BE2C (cell line): ENCODE measurements at regions not wholly inside any gene's neighbourhood (a gene's known extent, or its start where the extent isn't known, plus 50 kb on each side); places are given as distances from the start of the nearest gene placed in this dataset.
"Not testable (repeated sequence)": the region's sequence is repeated elsewhere in the genome, so short reads cannot be mapped to it uniquely, and the experiment has no call there.

Experiments used
- DNase-seq: peaks from one replicate; pipeline ENCODE4 v3.0.0-alpha.2; 2020
- H3K27me3 ChIP-seq: fragments of 250-450 bp; sonication (Bioruptor Pico); 2 replicates; pipeline ENCODE4 v1.5.1; 2020; ENCODE audit warnings: mild to moderate bottlenecking
- H3K36me3 ChIP-seq: fragments of 250-450 bp; sonication (Bioruptor Pico); 2 replicates; pipeline ENCODE4 v1.5.1; 2020; ENCODE audit warnings: mild to moderate bottlenecking
- H3K4me1 ChIP-seq: fragments of 250-450 bp; sonication (Bioruptor Pico); 2 replicates; pipeline ENCODE4 v1.5.1; 2020
- H3K4me3 ChIP-seq: 2 replicates; pipeline ENCODE4 v1.5.1; 2011; ENCODE audit warnings: low read depth, low read length
- H3K9me3 ChIP-seq: fragments of 250-450 bp; sonication (Bioruptor Pico); 2 replicates; pipeline ENCODE4 v1.5.1; 2020
- CTCF ChIP-seq: IDR thresholded peaks from 2 replicates; pipeline ENCODE4 v1.5.1; 2012; ENCODE audit warnings: mild to moderate bottlenecking, low read depth, low read length

GRCh38 chr13:111626371-111627305 lies 306.2 kb downstream of the TEX29 start:
- no peak for TF ChIP-seq CTCF
- Histone ChIP-seq H3K4me1 (no peaks in the 10 kb centered on the region), H3K4me3 (no peak overlapping the region), H3K9me3 (no peaks in the 10 kb centered on the region), H3K36me3 (no peaks in the 10 kb centered on the region), H3K27me3 (peaks cover 7% of the 10 kb centered on the region)
- no peak for DNase-seq

- no peak for DNase-seq
- H3K27me3 ChIP-seq = peaks cover 7% of the 10 kb centered on the region
- no peaks in the 10 kb centered on the region for H3K9me3 ChIP-seq
- TF ChIP-seq CTCF = no peak
- no peak overlapping the region for H3K4me3 ChIP-seq
- no peaks in the 10 kb centered on the region for H3K36me3 ChIP-seq
- no peaks in the 10 kb centered on the region for H3K4me1 ChIP-seq
Measured at GRCh38 chr13:111627596-111627995, 307.2 kb downstream of the TEX29 start.

- Histone ChIP-seq H3K36me3 (no peaks in the 10 kb centered on the region), H3K9me3 (no peaks in the 10 kb centered on the region), H3K4me3 (no peak overlapping the region), H3K4me1 (no peaks in the 10 kb centered on the region), H3K27me3 (peaks cover 7% of the 10 kb centered on the region)
- TF ChIP-seq CTCF = no peak
- no peak for DNase-seq
Measured at GRCh38 chr13:111629016-111629415, 308.6 kb downstream of the TEX29 start.

- Histone ChIP-seq H3K36me3 (no peaks in the 10 kb centered on the region), H3K27me3 (peaks cover 7% of the 10 kb centered on the region)
Measured at GRCh38 chr13:111629457-111629856, 309.0 kb downstream of the TEX29 start.

GRCh38 chr13:111629926-111630325 lies 309.5 kb downstream of the TEX29 start:
- H3K4me1 ChIP-seq = no peaks in the 10 kb centered on the region
- no peaks in the 10 kb centered on the region for H3K9me3 ChIP-seq
- no peak for DNase-seq
- peaks cover 7% of the 10 kb centered on the region for H3K27me3 ChIP-seq
- H3K36me3 ChIP-seq = no peaks in the 10 kb centered on the region
- TF ChIP-seq CTCF = no peak
- H3K4me3 ChIP-seq = no peak overlapping the region

More at GRCh38 chr13:111629457-111629856, 309.0 kb downstream of the TEX29 start:
- Histone ChIP-seq H3K4me1 (no peaks in the 10 kb centered on the region), H3K4me3 (no peak overlapping the region), H3K9me3 (no peaks in the 10 kb centered on the region)
- no peak for TF ChIP-seq CTCF
- DNase-seq = no peak

- no peak for DNase-seq
- Histone ChIP-seq H3K9me3 (no peaks in the 10 kb centered on the region), H3K27me3 (peaks cover 7% of the 10 kb centered on the region), H3K4me3 (no peak overlapping the region), H3K4me1 (no peaks in the 10 kb centered on the region), H3K36me3 (no peaks in the 10 kb centered on the region)
- TF ChIP-seq CTCF = no peak
Measured at GRCh38 chr13:111630406-111630805, 310.0 kb downstream of the TEX29 start.

GRCh38 chr13:111631271-111631670 lies 310.8 kb downstream of the TEX29 start:
- H3K4me1 ChIP-seq, H3K36me3 ChIP-seq, H3K27me3 ChIP-seq, DNase-seq, H3K4me3 ChIP-seq, H3K9me3 ChIP-seq: not testable (repeated sequence)
